H9 (cell line): ENCODE measurements at regions not wholly inside any gene's neighbourhood (a gene's known extent, or its start where the extent isn't known, plus 50 kb on each side); places are given as distances from the start of the nearest gene placed in this dataset.

Experiments used
- DNase-seq: peaks from one replicate; pipeline ENCODE4 v3.0.0-alpha.2; 2017
- H2AFZ ChIP-seq: one replicate; pipeline ENCODE4 v1.6.1; 2013; ENCODE audit warnings: mild to moderate bottlenecking, low read length, control low read depth, moderate library complexity
- H2AK5ac ChIP-seq: 2 replicates; pipeline ENCODE4 v1.6.1; 2013; ENCODE audit warnings: low read length, control low read depth, mixed read lengths; ENCODE audit not compliant: insufficient read length
- H2BK120ac ChIP-seq: one replicate; pipeline ENCODE4 v1.6.1; 2013; ENCODE audit warnings: low read depth, mild to moderate bottlenecking, low read length, control low read depth, inconsistent platforms; ENCODE audit not compliant: poor library complexity, severe bottlenecking
- H2BK12ac ChIP-seq: 2 replicates; pipeline ENCODE4 v1.6.1; 2013; ENCODE audit warnings: low read length, control low read depth, mixed read lengths, low read depth; ENCODE audit not compliant: insufficient read length
- H2BK15ac ChIP-seq: 2 replicates; pipeline ENCODE4 v1.6.1; 2013; ENCODE audit warnings: low read depth, low read length, control low read depth
- H2BK20ac ChIP-seq: one replicate; pipeline ENCODE4 v1.6.1; 2013; ENCODE audit warnings: low read depth, mild to moderate bottlenecking, low read length, control low read depth, inconsistent platforms; ENCODE audit not compliant: poor library complexity, severe bottlenecking
- H2BK5ac ChIP-seq: 2 replicates; pipeline ENCODE4 v1.6.1; 2013; ENCODE audit warnings: low read length, control low read depth, mixed read lengths; ENCODE audit not compliant: insufficient read length
- H3K14ac ChIP-seq: 2 replicates; pipeline ENCODE4 v1.6.1; 2013; ENCODE audit warnings: low read length, control low read depth; ENCODE audit not compliant: insufficient read depth
- H3K18ac ChIP-seq: 2 replicates; pipeline ENCODE4 v1.6.1; 2013; ENCODE audit warnings: low read depth, mild to moderate bottlenecking, mixed read lengths, low read length, control low read depth; ENCODE audit not compliant: insufficient read length
- H3K23ac ChIP-seq: 2 replicates; pipeline ENCODE4 v1.6.1; 2013; ENCODE audit warnings: low read length, control low read depth, mixed read lengths, low read depth; ENCODE audit not compliant: insufficient read length
- H3K23me2 ChIP-seq: 2 replicates; pipeline ENCODE4 v1.6.1; 2013; ENCODE audit warnings: low read depth, mild to moderate bottlenecking, mixed read lengths, low read length, control low read depth; ENCODE audit not compliant: insufficient read length, poor library complexity, severe bottlenecking
- H3K27ac ChIP-seq: 2 replicates; pipeline ENCODE4 v1.5.1; 2013; ENCODE audit warnings: low read length, control low read depth, mixed read lengths, low read depth; ENCODE audit not compliant: insufficient read length
- H3K27me3 ChIP-seq: 2 replicates; pipeline ENCODE4 v1.6.1; 2013; ENCODE audit warnings: low read length, control low read depth, inconsistent platforms; ENCODE audit not compliant: insufficient read depth
- H3K4ac ChIP-seq: 2 replicates; pipeline ENCODE4 v1.6.1; 2013; ENCODE audit warnings: low read depth, mild to moderate bottlenecking, control low read depth, inconsistent platforms, low read length, moderate library complexity
- H3K4me1 ChIP-seq: 2 replicates; pipeline ENCODE4 v1.6.1; 2013; ENCODE audit warnings: low read length, control low read depth, inconsistent platforms; ENCODE audit not compliant: insufficient read depth
- H3K4me2 ChIP-seq: 2 replicates; pipeline ENCODE4 v1.6.1; 2013; ENCODE audit warnings: low read length, control low read depth, mixed read lengths; ENCODE audit not compliant: insufficient read length, insufficient read depth
- H3K56ac ChIP-seq: 2 replicates; pipeline ENCODE4 v1.6.1; 2013; ENCODE audit warnings: low read depth, mild to moderate bottlenecking, mixed read lengths, low read length, control low read depth; ENCODE audit not compliant: insufficient read length
- H3K79me1 ChIP-seq: 2 replicates; pipeline ENCODE4 v1.6.1; 2013; ENCODE audit warnings: low read depth, mild to moderate bottlenecking, moderate library complexity, low read length, control low read depth, inconsistent platforms; ENCODE audit not compliant: insufficient read depth, poor library complexity, severe bottlenecking
- H3K79me2 ChIP-seq: 2 replicates; pipeline ENCODE4 v1.6.1; 2013; ENCODE audit warnings: low read length, control low read depth, inconsistent platforms; ENCODE audit not compliant: insufficient read depth
- H3K9ac ChIP-seq: 2 replicates; pipeline ENCODE4 v1.6.1; 2013; ENCODE audit warnings: low read length, control low read depth, mixed read lengths; ENCODE audit not compliant: insufficient read length; ENCODE audit errors: extremely low read depth
- H3K9me3 ChIP-seq: one replicate; pipeline ENCODE4 v1.6.1; 2013; ENCODE audit warnings: low read depth, low read length, inconsistent platforms; ENCODE audit not compliant: control insufficient read depth
- H3T11ph ChIP-seq: one replicate; pipeline ENCODE4 v1.6.1; 2013; ENCODE audit warnings: mild to moderate bottlenecking, low read length, control low read depth, inconsistent platforms
- H4K20me1 ChIP-seq: one replicate; pipeline ENCODE4 v1.6.1; 2013; ENCODE audit not compliant: control insufficient read depth, insufficient read length, insufficient read depth
- H4K5ac ChIP-seq: 2 replicates; pipeline ENCODE4 v1.6.1; 2013; ENCODE audit warnings: low read depth, mild to moderate bottlenecking, mixed read lengths, low read length, control low read depth; ENCODE audit not compliant: insufficient read length
- H4K8ac ChIP-seq: replicated peaks from 2 replicates; pipeline ENCODE4 v1.6.1; 2013; ENCODE audit warnings: low read length, control low read depth, mixed read lengths, low read depth; ENCODE audit not compliant: insufficient read length
- H4K91ac ChIP-seq: 2 replicates; pipeline ENCODE4 v1.6.1; 2013; ENCODE audit warnings: low read depth, mild to moderate bottlenecking, moderate library complexity, mixed read lengths, low read length, control low read depth; ENCODE audit not compliant: insufficient read length
- H3K27ac Mint-ChIP-seq, 3 experiments: 2 replicates in 2 of 3; 3 replicates in 1 of 3; pipeline ENCODE4 v1.8.0; 2020 to 2021; ENCODE audit warnings: mixed read lengths in 3 of 3, mild to moderate bottlenecking in 1 of 3, moderate library complexity in 1 of 3
- H3K27me3 Mint-ChIP-seq: 2 replicates; pipeline ENCODE4 v1.8.0; 2021; ENCODE audit warnings: low read depth, mild to moderate bottlenecking, moderate library complexity, mixed read lengths
- H3K36me3 Mint-ChIP-seq, 3 experiments: 2 replicates in 2 of 3; 3 replicates in 1 of 3; pipeline ENCODE4 v1.8.0; 2020 to 2021; ENCODE audit warnings: low read depth in 3 of 3, mixed read lengths in 3 of 3; ENCODE audit not compliant: insufficient read depth in 1 of 3
- H3K4me1 Mint-ChIP-seq, 2 experiments: 2 replicates each; pipeline ENCODE4 v1.8.0; 2020; ENCODE audit warnings: mixed read lengths in 2 of 2
- H3K4me3 Mint-ChIP-seq, 2 experiments: 2 replicates in 1 of 2; 3 replicates in 1 of 2; pipeline ENCODE4 v1.8.0; 2020 to 2021; ENCODE audit warnings: mild to moderate bottlenecking in 2 of 2, mixed read lengths in 2 of 2, moderate library complexity in 1 of 2
- H3K9me3 Mint-ChIP-seq, 2 experiments: 2 replicates in 1 of 2; 3 replicates in 1 of 2; pipeline ENCODE4 v1.8.0; 2020; ENCODE audit warnings: mild to moderate bottlenecking in 2 of 2, mixed read lengths in 2 of 2, moderate library complexity in 1 of 2
- CTCF ChIP-seq: fragments of 200-600 bp; sonication (generic); conservative IDR thresholded peaks from 3 replicates; pipeline ENCODE4 v1.8.0; 2021; ENCODE audit warnings: antibody characterized with exemption, mild to moderate bottlenecking
- WGBS: extraction: QIAGEN DNeasy Blood & Tissue Kit; methylation state at CpG from one replicate; pipeline ENCODE4 v1.1.7; 2013; ENCODE audit warnings: missing lambda C conversion rate, low lambda C conversion rate, mixed read lengths; ENCODE audit not compliant: insufficient read length; ENCODE audit errors: extremely low coverage; 5-methylcytosine and 5-hydroxymethylcytosine counted together

- Mint-ChIP-seq H3K9me3 (peaks cover 37 to 39% of the 10 kb centered on the region in 2 experiments), H3K4me3 (no peak overlapping the region), H3K36me3 (peaks cover 8 to 26% (median 11%) of the 10 kb centered on the region in 3 experiments), H3K4me1 (no peaks in the 10 kb centered on the region), H3K27me3 (no peaks in the 10 kb centered on the region; the same call in 1 of the 2 replicates), H3K27ac (no peak overlapping the region)
- no peaks in the 10 kb centered on the region for H4K20me1 ChIP-seq
- H3K56ac ChIP-seq = no peak overlapping the region
- H3K27ac ChIP-seq = no peak overlapping the region
- H3K9me3 ChIP-seq = peaks cover 4% of the 10 kb centered on the region
- H2BK120ac ChIP-seq = no peak overlapping the region
- no peak overlapping the region for H2AFZ ChIP-seq
- no peak overlapping the region for H4K8ac ChIP-seq
- H3K4ac ChIP-seq = no peak overlapping the region
- no peak overlapping the region for H2AK5ac ChIP-seq
- no peak overlapping the region for H3K14ac ChIP-seq
- no peak overlapping the region for H3K23ac ChIP-seq
- H3K27me3 ChIP-seq = no peaks in the 10 kb centered on the region
- no peak overlapping the region for H3T11ph ChIP-seq
- WGBS = no CpG with 5 or more reads among the region's 1 CpG
- no peak for DNase-seq
- no peak overlapping the region for H3K18ac ChIP-seq
- no peaks in the 10 kb centered on the region for H3K4me1 ChIP-seq
- no peak overlapping the region for H4K91ac ChIP-seq
- TF ChIP-seq CTCF = no peak
- no peak overlapping the region for H2BK20ac ChIP-seq
- no peak overlapping the region for H2BK12ac ChIP-seq
- no peaks in the 10 kb centered on the region for H3K79me2 ChIP-seq
- H3K79me1 ChIP-seq = no peaks in the 10 kb centered on the region
- no peaks in the 10 kb centered on the region for H3K23me2 ChIP-seq
- no peak overlapping the region for H4K5ac ChIP-seq
- no peak overlapping the region for H2BK5ac ChIP-seq
- H3K9ac ChIP-seq = no peak overlapping the region
- H3K4me2 ChIP-seq = no peak overlapping the region
- no peak overlapping the region for H2BK15ac ChIP-seq
These were observed 653.6 kb upstream of the NR3C2 start for GRCh38 chr4:149095811-149096210.
